Suppressor macrophage (primary cell): ENCODE measurements at regions not wholly inside any gene's neighbourhood (a gene's known extent, or its start where the extent isn't known, plus 50 kb on each side); places are given as distances from the start of the nearest gene placed in this dataset.
A peak's percentile ranks its signal among the peaks of the same experiment; 100 is the strongest.
"Not testable (repeated sequence)": the region's sequence is repeated elsewhere in the genome, so short reads cannot be mapped to it uniquely, and the experiment has no call there.

Experiments
- DNase-seq, 4 experiments: peaks; one replicate each; pipeline ENCODE4 v3.0.0-alpha.2; 2020 to 2022

- not testable (repeated sequence) for DNase-seq
Measured at GRCh38 chr11:121855138-121855537, 260.9 kb downstream of the BLID start.

GRCh38 chr11:121844016-121844415, 272.0 kb downstream of the BLID start:
- DNase-seq: no peak

DNA sequence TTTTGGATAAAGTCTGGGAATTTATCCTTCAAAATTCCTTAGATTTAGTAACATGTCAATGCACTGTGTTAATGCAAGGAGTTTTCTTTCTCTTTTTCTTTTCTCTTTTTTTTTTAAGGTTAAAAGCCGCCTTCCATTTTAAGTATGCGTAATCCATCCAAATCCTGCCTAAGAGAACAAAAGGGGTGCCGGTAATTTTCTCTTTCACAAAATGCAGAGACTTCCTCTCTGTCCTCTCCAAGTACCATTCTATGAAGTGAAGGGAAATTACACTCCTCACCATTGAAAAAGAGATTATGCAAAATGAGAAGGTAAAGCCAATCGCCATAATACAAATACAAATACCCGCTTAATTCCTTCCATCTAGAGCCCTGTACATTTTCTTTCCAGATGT, 273.8 kb downstream of the BLID start:
- no peak for DNase-seq

DNA sequence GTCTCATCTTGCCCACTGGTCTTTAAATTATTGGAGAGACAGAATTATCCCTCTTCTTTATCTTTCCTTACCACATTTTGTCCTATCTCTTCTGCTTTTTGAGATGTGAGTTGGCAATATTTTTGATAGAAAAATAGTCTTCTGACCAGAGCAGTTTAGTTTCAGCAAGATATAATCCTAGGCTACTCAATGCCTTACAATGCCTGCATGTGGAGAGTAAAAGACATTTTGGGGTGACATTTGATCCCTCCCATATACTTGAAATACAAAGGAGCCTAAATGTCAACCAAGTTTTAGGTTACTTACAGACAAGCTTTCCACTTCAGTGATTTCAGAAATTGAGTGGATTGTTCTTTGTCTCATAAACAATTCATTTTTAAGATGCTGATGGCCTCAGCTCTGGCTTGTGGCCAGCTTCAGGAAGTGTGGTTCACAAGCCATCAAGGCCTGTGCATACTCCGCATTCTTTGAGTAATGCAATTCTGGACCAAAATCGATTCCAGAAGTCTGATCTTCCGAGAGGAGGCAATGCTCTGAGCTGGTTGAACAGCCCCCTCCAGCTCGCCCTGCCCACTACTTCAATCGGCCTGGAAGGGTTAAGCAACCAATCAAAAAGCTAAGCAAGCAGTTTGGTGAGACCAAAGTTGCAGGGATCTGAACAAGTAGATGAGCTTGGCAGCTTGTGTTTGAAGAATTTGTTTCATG, 274.4 kb downstream of the BLID start:
- no peak for DNase-seq

DNA sequence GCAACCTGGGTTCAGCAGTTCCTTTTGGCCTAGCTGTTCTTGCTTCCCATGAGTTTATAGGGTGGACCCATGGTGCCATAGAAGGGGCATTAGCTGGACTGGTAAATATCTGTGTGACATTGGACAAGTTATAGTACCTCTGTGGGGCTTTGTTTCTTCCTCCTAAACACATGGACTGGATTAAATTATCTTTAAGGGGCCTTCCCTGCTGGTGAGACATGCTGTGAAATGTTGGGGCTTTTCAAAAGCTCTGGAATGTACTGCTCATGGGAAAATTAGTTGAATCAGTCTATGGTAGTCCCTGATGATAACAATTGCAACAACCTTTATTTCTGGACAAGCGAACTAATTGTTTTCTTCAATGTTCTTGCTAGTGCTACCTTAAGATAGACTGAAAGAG, 276.2 kb downstream of the BLID start:
- no peak for DNase-seq

GRCh38 chr11:121838571-121838970, 277.4 kb downstream of the BLID start:
- no peak for DNase-seq

GRCh38 chr11:121833970-121834369, 282.0 kb downstream of the BLID start:
- no peak for DNase-seq

DNA sequence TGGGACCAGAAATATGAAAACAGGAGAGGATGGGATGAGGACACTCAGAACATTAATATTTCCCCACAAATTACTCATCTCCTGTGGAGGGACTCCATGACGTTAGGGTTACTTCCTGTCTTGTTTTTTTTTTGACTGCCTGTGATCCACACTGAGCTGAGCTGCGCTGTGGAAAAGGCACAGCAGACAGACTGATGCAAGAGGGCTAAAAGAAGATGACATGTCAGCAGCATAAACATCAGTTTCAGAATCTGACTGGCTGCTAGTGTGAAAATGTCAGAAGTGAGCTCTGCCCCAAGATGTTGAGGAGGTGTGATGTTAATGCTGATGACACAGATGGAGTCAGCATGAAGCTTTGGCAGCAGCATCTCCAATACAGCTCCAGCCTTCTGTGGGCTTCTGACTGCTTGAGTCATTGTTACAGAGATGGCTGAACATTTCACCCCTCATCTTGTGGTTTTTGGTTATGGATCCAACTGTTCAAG, 286.8 kb downstream of the BLID start:
- DNase-seq: peak; percentile 51 to 82 (median 60)

DNA sequence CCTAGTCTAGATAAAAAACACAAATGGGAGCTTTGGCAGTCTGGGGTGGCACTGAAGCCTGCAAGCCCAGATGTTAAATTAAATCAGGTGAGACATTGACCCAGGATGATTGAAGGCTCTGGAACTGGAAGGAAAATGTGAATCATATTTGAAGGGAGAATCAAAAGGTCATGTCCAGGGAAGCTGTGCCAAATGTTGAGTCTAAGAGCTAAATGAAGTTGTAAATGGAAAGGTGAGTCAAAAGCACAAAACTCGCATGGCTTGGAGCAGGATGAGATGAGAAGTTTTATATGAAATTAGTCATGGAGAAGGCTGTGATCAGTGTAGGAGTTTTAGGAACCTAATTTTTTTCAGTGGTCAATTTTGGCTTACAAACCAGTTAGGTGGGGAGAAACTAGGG, 301.1 kb downstream of the BLID start:
- DNase-seq: no peak

GRCh38 chr11:121814296-121814695, 301.7 kb downstream of the BLID start:
- DNase-seq: no peak

DNA sequence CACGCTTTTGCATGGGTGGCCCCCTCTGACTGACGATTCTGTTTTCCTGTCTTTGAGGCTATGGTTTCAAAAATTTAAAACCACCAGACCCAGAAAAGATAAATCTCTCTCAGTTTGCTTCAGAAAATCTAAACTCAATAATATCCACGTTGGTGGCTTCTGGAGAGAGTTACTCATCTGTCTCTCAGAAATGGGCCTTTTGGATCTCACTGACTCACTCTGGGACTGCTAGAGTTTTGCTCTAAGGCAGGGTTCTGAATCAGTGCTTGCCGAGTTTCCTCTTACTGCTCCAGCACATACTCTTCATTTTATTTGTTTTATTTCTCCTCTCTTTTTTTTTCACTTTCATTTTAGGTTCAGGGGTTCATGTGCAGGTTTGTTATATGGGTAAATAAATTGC, 305.7 kb downstream of the BLID start:
- no peak for DNase-seq

DNA sequence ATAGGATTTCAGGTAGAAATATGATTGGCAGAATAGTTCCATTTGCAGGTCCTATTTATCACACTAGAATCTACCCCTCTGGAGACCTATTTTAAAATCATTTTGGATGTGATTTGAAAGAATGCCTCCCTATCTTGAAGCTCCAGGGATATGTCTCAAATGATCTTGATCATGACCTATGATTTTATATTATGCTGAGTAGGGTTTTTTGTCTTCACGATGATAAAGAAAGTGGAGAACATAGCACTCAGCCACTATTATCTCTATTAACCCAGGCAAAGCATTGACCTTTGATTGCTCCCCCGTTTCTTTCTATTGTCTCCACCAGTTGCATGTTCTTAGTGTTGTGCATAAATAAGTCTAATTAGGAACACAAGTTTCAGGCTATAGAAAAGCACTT, 307.9 kb downstream of the BLID start:
- no peak for DNase-seq

DNA sequence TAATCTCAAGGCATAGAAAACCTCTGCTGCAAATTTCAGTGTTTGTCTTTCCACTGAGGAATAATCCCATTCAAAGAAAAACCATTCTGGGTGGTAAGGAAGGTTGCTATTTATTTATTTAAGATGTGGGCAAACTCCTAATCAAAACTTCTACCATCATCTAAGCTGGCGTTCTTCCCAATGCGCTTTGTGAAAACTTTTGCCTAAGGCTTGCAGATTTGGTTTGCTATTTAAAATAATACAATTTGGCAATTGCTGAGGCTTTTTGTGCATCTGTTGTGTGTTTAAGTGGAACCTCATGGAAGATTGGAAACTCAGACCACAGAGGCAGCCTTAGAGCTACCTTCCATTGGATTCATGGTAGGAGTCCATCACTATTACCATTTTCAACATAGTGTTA, 309.0 kb downstream of the BLID start:
- no peak for DNase-seq

DNA sequence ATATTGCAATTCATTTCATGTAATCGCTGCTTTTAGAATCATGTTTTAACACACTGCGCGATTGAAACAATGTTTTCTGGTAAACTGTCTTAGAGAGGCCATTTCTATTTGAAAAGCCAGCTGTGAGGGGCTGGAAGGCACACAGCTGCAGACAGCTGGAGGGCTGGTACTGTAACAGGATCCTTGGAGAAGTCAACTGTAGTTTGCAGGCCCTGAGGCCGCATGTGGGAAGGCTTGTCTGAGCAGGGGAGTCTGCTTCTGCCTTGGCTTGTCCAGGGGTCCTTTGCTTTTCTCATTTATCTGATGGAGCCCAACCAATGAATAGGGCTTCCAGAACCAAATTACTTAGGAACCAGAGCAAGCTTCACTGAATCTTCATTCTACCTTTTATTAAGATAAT, 313.5 kb downstream of the BLID start:
- no peak for DNase-seq

DNA sequence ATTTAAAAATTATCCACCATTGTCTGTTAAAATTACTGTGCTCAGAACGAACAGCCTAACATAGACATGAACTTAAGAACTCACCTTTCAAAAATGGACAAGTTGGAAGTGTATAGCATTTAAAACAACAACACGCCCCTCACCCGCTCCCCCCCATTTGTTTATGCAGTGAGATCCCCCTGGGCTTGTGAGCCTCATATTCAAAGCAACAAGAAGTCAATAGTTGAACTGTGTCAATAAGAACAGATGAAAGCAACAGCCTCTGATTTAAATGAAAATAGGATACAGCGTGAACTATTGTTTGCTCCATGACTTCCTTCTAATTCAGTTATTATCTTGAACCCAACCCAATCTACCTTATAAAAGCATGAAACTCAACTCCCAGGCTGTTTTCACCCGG, 314.2 kb downstream of the BLID start:
- DNase-seq: no peak

- DNase-seq: no peak
Measured at GRCh38 chr11:121801394-121801748, 314.6 kb downstream of the BLID start.

GRCh38 chr11:121800731-121801393, 315.2 kb downstream of the BLID start:
- no peak for DNase-seq

GRCh38 chr11:121800240-121800639, 315.8 kb downstream of the BLID start:
- DNase-seq: no peak

GRCh38 chr11:121797496-121797895, 318.5 kb downstream of the BLID start:
- no peak for DNase-seq

GRCh38 chr11:121795174-121795573, 320.8 kb downstream of the BLID start:
- no peak for DNase-seq

- no peak for DNase-seq
Measured at GRCh38 chr11:121794671-121795141, 321.3 kb downstream of the BLID start.

DNA sequence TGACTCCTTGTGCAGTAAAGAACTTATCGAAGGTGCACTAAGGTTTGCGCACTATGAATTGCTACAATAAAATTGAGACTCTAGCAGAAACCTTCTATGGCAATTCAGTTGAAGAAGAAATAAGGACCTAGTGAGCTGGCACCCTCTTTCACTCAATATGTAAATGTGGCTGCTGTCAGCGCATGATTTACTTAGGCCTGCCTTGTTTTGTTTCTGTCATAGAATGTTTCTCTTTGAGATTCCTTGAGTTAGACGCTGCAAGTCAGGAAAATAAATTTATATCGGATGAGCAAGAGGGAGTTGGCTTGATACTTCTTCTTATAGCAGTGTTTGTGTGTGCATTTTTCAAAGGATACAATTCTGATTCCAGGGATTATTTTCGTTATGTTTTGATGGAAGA, 322.1 kb downstream of the BLID start:
- DNase-seq: no peak

- peak in 2 of 4 experiments; percentile 30 to 31 for DNase-seq
Measured at GRCh38 chr11:121793291-121793690, 322.7 kb downstream of the BLID start.

- no peak for DNase-seq
Measured at GRCh38 chr11:121792185-121792584, 323.8 kb downstream of the BLID start.
